DOHH2 (cell line): ENCODE measurements at regions not wholly inside any gene's neighbourhood (a gene's known extent, or its start where the extent isn't known, plus 50 kb on each side); places are given as distances from the start of the nearest gene placed in this dataset.
"Not testable (repeated sequence)": the region's sequence is repeated elsewhere in the genome, so short reads cannot be mapped to it uniquely, and the experiment has no call there.

Source experiments
- H3F3A ChIP-seq: fragments of 200-600 bp; sonication (generic), shearing (Covaris generic); 2 replicates; pipeline ENCODE4 v1.6.0; 2016; ENCODE audit warnings: antibody characterized with exemption, mild to moderate bottlenecking; ENCODE audit not compliant: control insufficient read depth, insufficient read depth
- H3K27ac ChIP-seq: fragments of 200-600 bp; sonication (generic); 2 replicates; pipeline ENCODE4 v1.5.1; 2014; ENCODE audit warnings: low read depth, mild to moderate bottlenecking, low read length, moderate library complexity
- H3K27me3 ChIP-seq: fragments of 200-600 bp; sonication (generic); 2 replicates; pipeline ENCODE4 v1.6.1; 2014; ENCODE audit warnings: mild to moderate bottlenecking, low read length, mixed read lengths; ENCODE audit not compliant: control insufficient read depth
- H3K36me3 ChIP-seq: fragments of 200-600 bp; sonication (generic); 2 replicates; pipeline ENCODE4 v1.6.1; 2014; ENCODE audit warnings: mild to moderate bottlenecking, low read length, moderate library complexity, mixed read lengths; ENCODE audit not compliant: control insufficient read depth
- H3K4me1 ChIP-seq: fragments of 200-600 bp; sonication (generic); 2 replicates; pipeline ENCODE4 v1.6.1; 2014; ENCODE audit warnings: mild to moderate bottlenecking, low read length, mixed read lengths; ENCODE audit not compliant: control insufficient read depth
- H3K4me2 ChIP-seq: fragments of 200-600 bp; sonication (generic); 2 replicates; pipeline ENCODE4 v1.6.0; 2014; ENCODE audit warnings: mild to moderate bottlenecking, low read length, moderate library complexity
- H3K4me3 ChIP-seq: fragments of 200-600 bp; sonication (generic); 2 replicates; pipeline ENCODE4 v1.5.1; 2014; ENCODE audit warnings: mild to moderate bottlenecking, low read length, mixed read lengths
- H3K79me2 ChIP-seq: fragments of 200-600 bp; sonication (generic); 2 replicates; pipeline ENCODE4 v1.6.1; 2014; ENCODE audit warnings: mild to moderate bottlenecking, low read length, mixed read lengths; ENCODE audit not compliant: control insufficient read depth
- H3K9me2 ChIP-seq: fragments of 200-600 bp; sonication (generic); replicated peaks from 2 replicates; pipeline ENCODE4 v1.6.1; 2014; ENCODE audit warnings: mild to moderate bottlenecking, low read length, mixed read lengths; ENCODE audit not compliant: control insufficient read depth
- H3K9me3 ChIP-seq: fragments of 200-600 bp; sonication (generic); 2 replicates; pipeline ENCODE4 v1.6.1; 2014; ENCODE audit warnings: antibody characterized with exemption, low read length, mixed read lengths; ENCODE audit not compliant: control insufficient read depth, insufficient read depth
- H4K20me1 ChIP-seq: fragments of 200-600 bp; sonication (generic); 2 replicates; pipeline ENCODE4 v1.6.0; 2014; ENCODE audit warnings: low read depth, mild to moderate bottlenecking, antibody characterized with exemption, low read length, moderate library complexity; ENCODE audit not compliant: control insufficient read depth, insufficient read depth
- CTCF ChIP-seq: fragments of 200-600 bp; sonication (generic); IDR thresholded peaks from one replicate; pipeline ENCODE4 v1.5.1; 2014; ENCODE audit warnings: antibody characterized with exemption, mild to moderate bottlenecking, low read depth, low read length; ENCODE audit not compliant: poor library complexity, severe bottlenecking
- EZH2phosphoT487 ChIP-seq: fragments of 200-600 bp; sonication (generic); IDR thresholded peaks from 2 replicates; pipeline ENCODE4 v1.6.1; 2017; ENCODE audit warnings: borderline replicate concordance, mild to moderate bottlenecking, antibody characterized with exemption, low read length, moderate library complexity, mixed read lengths

DNA sequence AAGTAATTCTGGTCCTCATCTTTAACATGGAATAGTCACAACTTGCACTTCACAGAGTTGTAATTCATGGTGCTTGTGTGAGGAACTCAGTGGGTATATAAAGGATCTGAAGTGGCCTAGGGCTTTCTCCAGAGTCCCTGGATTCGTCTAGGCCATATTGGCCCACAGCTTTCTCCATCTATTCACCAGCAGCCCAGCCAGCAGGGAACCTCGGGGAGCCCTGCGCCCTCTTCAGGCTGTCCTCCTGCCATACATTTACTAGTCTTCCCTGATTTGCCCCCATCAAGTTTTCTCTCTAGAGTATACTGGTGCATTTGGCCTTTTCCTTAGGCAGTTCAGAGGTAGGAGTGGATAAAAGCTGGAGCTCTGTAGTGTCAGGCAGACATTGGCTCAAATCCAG lies 278.3 kb downstream of the MYCN start:
- H3F3A ChIP-seq: no peaks in the 10 kb centered on the region
- H3K27ac ChIP-seq: no peak overlapping the region
- no peaks in the 10 kb centered on the region; the same call in 1 of the 2 replicates for H3K9me3 ChIP-seq
- H3K4me3 ChIP-seq: no peak overlapping the region
- H3K36me3 ChIP-seq: no peaks in the 10 kb centered on the region
- H3K27me3 ChIP-seq: no peaks in the 10 kb centered on the region
- H3K4me2 ChIP-seq: no peak overlapping the region
- TF ChIP-seq CTCF: peak; percentile 64
- TF ChIP-seq EZH2phosphoT487: no peak
- H4K20me1 ChIP-seq: no peaks in the 10 kb centered on the region
- H3K9me2 ChIP-seq: no peaks in the 10 kb centered on the region
- H3K4me1 ChIP-seq: no peaks in the 10 kb centered on the region
- no peaks in the 10 kb centered on the region for H3K79me2 ChIP-seq

DNA sequence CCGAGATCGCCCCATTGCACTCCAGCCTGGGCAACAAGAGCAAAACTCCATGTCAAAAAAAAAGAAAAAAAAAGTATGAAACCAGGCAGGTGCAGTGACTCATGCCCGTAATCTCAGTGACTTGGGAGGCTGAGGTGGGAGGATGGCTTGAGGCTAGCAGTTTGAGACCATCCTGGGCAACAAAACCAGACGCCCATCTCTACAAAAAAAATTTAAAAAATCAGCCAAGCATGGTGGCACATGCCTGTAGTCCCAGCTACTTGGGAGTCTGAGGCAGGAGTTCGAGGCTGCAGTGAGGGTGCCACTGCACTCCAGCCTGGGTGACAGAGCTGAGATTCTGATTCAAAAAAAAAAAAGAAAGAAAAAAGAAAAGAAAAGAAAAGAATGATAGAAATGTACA lies 277.8 kb downstream of the MYCN start:
- Histone ChIP-seq H3K36me3 (no peaks in the 10 kb centered on the region), H3K27me3 (no peaks in the 10 kb centered on the region)

DNA sequence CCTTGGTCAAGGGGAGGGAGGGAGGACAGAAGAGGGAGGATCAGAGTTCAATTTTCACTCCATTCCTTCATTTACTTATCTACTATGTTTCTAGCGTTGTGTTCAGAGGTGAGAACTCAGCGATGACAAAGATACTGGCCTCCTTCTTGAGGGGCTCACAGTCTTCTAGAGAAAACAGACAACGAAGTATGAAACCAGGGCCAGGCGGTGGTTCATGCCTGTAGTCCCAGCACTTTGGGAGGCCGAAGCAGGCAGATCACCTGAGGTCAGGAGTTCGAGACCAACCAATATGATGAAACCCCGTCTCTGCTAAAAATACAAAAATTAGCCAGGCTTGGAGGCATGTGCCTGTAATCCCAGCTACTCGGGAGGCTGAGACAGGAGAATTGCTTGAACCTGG lies 277.4 kb downstream of the MYCN start:
- H3K9me2 ChIP-seq, H3K4me1 ChIP-seq, H3K4me2 ChIP-seq, H3K36me3 ChIP-seq, H3F3A ChIP-seq, H3K4me3 ChIP-seq, H3K9me3 ChIP-seq, H4K20me1 ChIP-seq, H3K79me2 ChIP-seq, H3K27ac ChIP-seq, H3K27me3 ChIP-seq: not testable (repeated sequence)

More for the DNA sequence above, 277.8 kb downstream of the MYCN start:
- no peak for TF ChIP-seq EZH2phosphoT487
- TF ChIP-seq CTCF: no peak
- Histone ChIP-seq H3K4me1 (no peaks in the 10 kb centered on the region), H3K9me2 (no peaks in the 10 kb centered on the region), H3K4me2 (no peak overlapping the region), H3K27ac (no peak overlapping the region), H3F3A (no peaks in the 10 kb centered on the region), H4K20me1 (no peaks in the 10 kb centered on the region), H3K4me3 (no peak overlapping the region), H3K79me2 (no peaks in the 10 kb centered on the region), H3K9me3 (no peaks in the 10 kb centered on the region; the same call in 1 of the 2 replicates)

DNA sequence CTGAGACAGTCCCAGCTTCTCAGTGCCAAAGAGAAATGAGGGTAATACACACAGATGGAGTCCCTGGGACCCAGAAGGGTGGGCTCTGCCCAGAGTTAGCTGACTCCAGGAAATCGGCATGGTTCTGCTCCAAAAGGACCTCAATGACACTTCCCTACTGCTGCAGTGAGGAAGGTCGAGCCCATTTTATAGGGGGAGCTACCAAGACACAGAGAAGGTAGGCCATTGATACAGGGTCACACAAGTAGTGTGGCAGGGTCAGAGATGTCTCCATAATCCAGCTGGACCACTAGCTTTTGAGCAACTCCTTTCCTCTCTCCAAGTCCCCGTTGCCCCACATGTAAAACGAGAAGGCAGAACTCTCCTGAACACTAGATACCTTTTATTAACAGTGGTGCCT lies 276.9 kb downstream of the MYCN start:
- H3K9me2 ChIP-seq: no peaks in the 10 kb centered on the region
- H3K9me3 ChIP-seq: no peaks in the 10 kb centered on the region; the same call in 1 of the 2 replicates
- H3K4me1 ChIP-seq: no peaks in the 10 kb centered on the region
- TF ChIP-seq CTCF (no peak), EZH2phosphoT487 (no peak)
- H4K20me1 ChIP-seq: no peaks in the 10 kb centered on the region
- no peak overlapping the region for H3K4me2 ChIP-seq
- H3K36me3 ChIP-seq: no peaks in the 10 kb centered on the region
- H3K27me3 ChIP-seq: no peaks in the 10 kb centered on the region
- no peak overlapping the region for H3K27ac ChIP-seq
- H3K4me3 ChIP-seq: no peak overlapping the region
- H3K79me2 ChIP-seq: no peaks in the 10 kb centered on the region
- H3F3A ChIP-seq: no peaks in the 10 kb centered on the region
